Transverse colon (tissue), 4 donors: ENCODE measurements at regions not wholly inside any gene's neighbourhood (a gene's known extent, or its start where the extent isn't known, plus 50 kb on each side); places are given as distances from the start of the nearest gene placed in this dataset.

ENCODE experiments used
- DNase-seq: peaks from one replicate; pipeline ENCODE4 v3.0.0-alpha.2; 2019
- H3K27ac ChIP-seq, 4 donors: fragments of 200-600 bp; sonication (generic); 2 replicates each; pipeline ENCODE4 v1.5.1; 2016 to 2018; ENCODE audit warnings: inconsistent platforms in 4 of 4
- H3K27me3 ChIP-seq: fragments of 200-600 bp; sonication (generic); 2 replicates; pipeline ENCODE4 v1.5.1; 2017; ENCODE audit warnings: inconsistent platforms
- H3K36me3 ChIP-seq, 4 donors: fragments of 200-600 bp; sonication (generic); 2 replicates each; pipeline ENCODE4 v1.5.1; 2017 to 2019; ENCODE audit warnings: inconsistent platforms in 4 of 4
- H3K4me1 ChIP-seq, 4 donors: fragments of 200-600 bp; sonication (generic); 2 replicates each; pipeline ENCODE4 v1.5.1; 2017 to 2020; ENCODE audit warnings: inconsistent platforms in 4 of 4
- H3K4me3 ChIP-seq, 4 donors: fragments of 200-600 bp; sonication (generic); 1 replicate in 1 of 4; 2 replicates in 3 of 4; pipeline versions ENCODE4 v1.5.1 to v1.6.1; 2017 to 2019; ENCODE audit warnings: inconsistent platforms in 4 of 4
- H3K9me3 ChIP-seq, 2 donors: fragments of 200-600 bp; sonication (generic); 2 replicates each; pipeline ENCODE4 v1.5.1; 2017 to 2019; ENCODE audit warnings: inconsistent platforms in 2 of 2
- EP300 ChIP-seq: sonication (generic); formaldehyde crosslinking; IDR thresholded peaks from one replicate; pipeline ENCODE4 v1.6.1; 2017; ENCODE audit warnings: antibody characterized with exemption, low read depth
- POLR2A ChIP-seq: fragments of 450-650 bp; IDR thresholded peaks from one replicate; pipeline ENCODE4 v1.6.1; 2016; ENCODE audit warnings: antibody characterized with exemption, mild to moderate bottlenecking, moderate library complexity
- POLR2AphosphoS5 ChIP-seq, 3 donors: sonication (generic); formaldehyde crosslinking; IDR thresholded peaks; one replicate each; pipeline ENCODE4 v1.6.1; 2016; ENCODE audit warnings: antibody characterized with exemption in 3 of 3
- WGBS, 2 donors: methylation state at CpG; one replicate each; pipeline ENCODE4 v1.1.5; 2018; ENCODE audit warnings: low coverage in 1 of 2; 5-methylcytosine and 5-hydroxymethylcytosine counted together
- in situ Hi-C, 4 donors: fragments of 200-750 bp; cut with MboI; loops; one replicate each; pipeline versions ENCODE4 v1.15.0 to v1.15.1; 2017; ENCODE audit warnings: low sequenced_read_pairs in 3 of 4, low pct_ligation_motif_present in 1 of 4, low pct_unique_long_range_greater_than_20kb in 1 of 4
- intact Hi-C: fragments of 100-400 bp; cut with DNase I; formaldehyde crosslinking; loops from one replicate; pipeline ENCODE4 v1.15.1; 2023; ENCODE audit warnings: low total_unique reads
- TF ChIP-seq, protein P1 (sequence below), 5 experiments: fragments of 200-600 bp in 3 of 5; fragments of 450-650 bp in 2 of 5; sonication (generic) in 3 of 5; IDR thresholded peaks; 1 replicate in 2 of 5; 2 replicates in 3 of 5; pipeline ENCODE4 v1.5.1; 2016 to 2017; ENCODE audit warnings: antibody characterized with exemption in 5 of 5, inconsistent platforms in 3 of 5, mild to moderate bottlenecking in 2 of 5, moderate library complexity in 1 of 5

GRCh38 chr18:30381826-30382225, 660.7 kb downstream of the DSC3 start:
- no peaks in the 10 kb centered on the region for H3K27me3 ChIP-seq
- intact Hi-C loops (no loop called here), in situ Hi-C loops (no loop called here)
- no peak overlapping the region for H3K4me3 ChIP-seq
- no peak overlapping the region for H3K27ac ChIP-seq
- no peaks in the 10 kb centered on the region for H3K36me3 ChIP-seq
- no peaks in the 10 kb centered on the region for H3K9me3 ChIP-seq
- DNase-seq, result no peak
- no peaks in the 10 kb centered on the region for H3K4me1 ChIP-seq
- 83 to 84% methylated on average over 2 of the region's 2 CpGs for WGBS, 2 donors
- TF ChIP-seq, protein P1, sequence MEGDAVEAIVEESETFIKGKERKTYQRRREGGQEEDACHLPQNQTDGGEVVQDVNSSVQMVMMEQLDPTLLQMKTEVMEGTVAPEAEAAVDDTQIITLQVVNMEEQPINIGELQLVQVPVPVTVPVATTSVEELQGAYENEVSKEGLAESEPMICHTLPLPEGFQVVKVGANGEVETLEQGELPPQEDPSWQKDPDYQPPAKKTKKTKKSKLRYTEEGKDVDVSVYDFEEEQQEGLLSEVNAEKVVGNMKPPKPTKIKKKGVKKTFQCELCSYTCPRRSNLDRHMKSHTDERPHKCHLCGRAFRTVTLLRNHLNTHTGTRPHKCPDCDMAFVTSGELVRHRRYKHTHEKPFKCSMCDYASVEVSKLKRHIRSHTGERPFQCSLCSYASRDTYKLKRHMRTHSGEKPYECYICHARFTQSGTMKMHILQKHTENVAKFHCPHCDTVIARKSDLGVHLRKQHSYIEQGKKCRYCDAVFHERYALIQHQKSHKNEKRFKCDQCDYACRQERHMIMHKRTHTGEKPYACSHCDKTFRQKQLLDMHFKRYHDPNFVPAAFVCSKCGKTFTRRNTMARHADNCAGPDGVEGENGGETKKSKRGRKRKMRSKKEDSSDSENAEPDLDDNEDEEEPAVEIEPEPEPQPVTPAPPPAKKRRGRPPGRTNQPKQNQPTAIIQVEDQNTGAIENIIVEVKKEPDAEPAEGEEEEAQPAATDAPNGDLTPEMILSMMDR (IDR thresholded peaks at IDR 0.05), result no peak
- TF ChIP-seq EP300, result no peak
- no peak for TF ChIP-seq POLR2A
- no peak for TF ChIP-seq POLR2AphosphoS5 (IDR thresholded peaks at IDR 0.05)

DNA sequence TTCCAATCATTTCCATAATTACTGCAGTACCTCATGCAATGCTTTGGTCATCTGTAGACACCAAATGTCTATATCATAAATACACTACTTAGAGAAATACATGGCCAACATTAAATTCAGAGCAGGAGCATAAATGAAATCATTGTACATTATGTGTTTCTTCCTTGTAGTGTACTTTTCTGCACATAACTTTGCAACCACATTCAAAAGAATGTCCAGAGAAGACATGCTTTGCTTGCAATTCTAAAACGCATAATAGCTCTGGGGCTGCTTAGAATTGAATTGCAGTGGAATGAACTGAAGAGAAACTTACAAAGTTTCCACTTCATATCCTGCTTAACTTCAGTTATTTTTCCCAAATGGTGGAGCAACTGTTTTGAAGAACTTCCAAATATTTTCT, 664.4 kb downstream of the DSC3 start:
- 43 to 67% methylated on average over 1 of the region's 1 CpG for WGBS, 2 donors

DNA sequence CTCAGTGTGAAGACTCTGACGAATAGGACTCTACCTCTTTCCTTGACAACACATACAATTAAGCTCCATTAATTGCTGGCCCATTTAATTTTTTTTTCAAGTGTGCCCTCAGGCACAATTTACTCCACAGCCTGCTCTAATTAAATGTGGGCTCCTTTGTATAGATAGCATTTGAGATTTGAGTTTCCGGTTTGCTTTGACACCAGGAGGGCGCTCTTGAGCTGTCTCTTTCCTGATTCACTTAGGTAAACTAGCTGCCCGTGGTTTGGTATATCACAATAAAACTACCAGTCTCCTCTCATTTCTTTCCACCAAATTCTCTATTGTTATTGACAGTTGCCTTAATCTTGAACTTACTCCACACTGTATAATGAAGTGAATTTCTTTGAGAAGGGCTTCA, 666.0 kb downstream of the DSC3 start:
- no peaks in the 10 kb centered on the region for H3K9me3 ChIP-seq
- DNase-seq, result no peak
- H3K27ac ChIP-seq, result no peak overlapping the region
- no peaks in the 10 kb centered on the region for H3K4me1 ChIP-seq
- H3K4me3 ChIP-seq, result no peak overlapping the region
- intact Hi-C loops (no loop called here), in situ Hi-C loops (no loop called here)
- no peaks in the 10 kb centered on the region for H3K36me3 ChIP-seq
- TF ChIP-seq POLR2AphosphoS5 (IDR thresholded peaks at IDR 0.05) (no peak), EP300 (no peak), POLR2A (no peak)
- TF ChIP-seq, protein P1 (IDR thresholded peaks at IDR 0.05), result no peak
- 56 to 57% methylated on average over 4 of the region's 4 CpGs for WGBS, 2 donors
- H3K27me3 ChIP-seq, result no peaks in the 10 kb centered on the region

More for the DNA sequence above, 664.4 kb downstream of the DSC3 start:
- no peak for DNase-seq
- Histone ChIP-seq H3K36me3 (no peaks in the 10 kb centered on the region), H3K9me3 (no peaks in the 10 kb centered on the region), H3K4me1 (no peaks in the 10 kb centered on the region), H3K27ac (no peak overlapping the region), H3K27me3 (no peaks in the 10 kb centered on the region), H3K4me3 (no peak overlapping the region)
- in situ Hi-C loops (no loop called here), intact Hi-C loops (no loop called here)
- no peak for TF ChIP-seq EP300
- no peak for TF ChIP-seq POLR2A
- TF ChIP-seq, protein P1 (IDR thresholded peaks at IDR 0.05), result no peak
- no peak for TF ChIP-seq POLR2AphosphoS5 (IDR thresholded peaks at IDR 0.05)

- no peak overlapping the region for H3K4me3 ChIP-seq
- H3K27ac ChIP-seq, result no peak overlapping the region
- H3K9me3 ChIP-seq, result no peaks in the 10 kb centered on the region
- H3K36me3 ChIP-seq, result no peaks in the 10 kb centered on the region
- no peaks in the 10 kb centered on the region for H3K27me3 ChIP-seq
- no peak for DNase-seq
- TF ChIP-seq POLR2AphosphoS5 (IDR thresholded peaks at IDR 0.05) (no peak), EP300 (no peak), POLR2A (no peak)
- TF ChIP-seq, protein P1 (IDR thresholded peaks at IDR 0.05), result no peak
- H3K4me1 ChIP-seq, result no peaks in the 10 kb centered on the region
- intact Hi-C loops, result loop anchor here (10.0 kb wide), 1 partner anchor 727 kb away; no protein-coding TSS in a partner anchor
- in situ Hi-C loops, result no loop called here
- 80% methylated on average over 11 of the region's 11 CpGs; no CpG with 5 or more reads in 1 of the 2 donors for WGBS, 2 donors
Observed at GRCh38 chr18:30361864-30362540, 680.5 kb downstream of the DSC3 start.
